Smooth muscle cell (in vitro differentiated cells): ENCODE measurements at regions not wholly inside any gene's neighbourhood (a gene's known extent, or its start where the extent isn't known, plus 50 kb on each side); places are given as distances from the start of the nearest gene placed in this dataset.
A peak's percentile ranks its signal among the peaks of the same experiment; 100 is the strongest.

Experiments
- DNase-seq: peaks from one replicate; lab custom pipeline; 2025; ENCODE audit not compliant: unreplicated experiment; lab: John Stamatoyannopoulos, UW
- H2AFZ ChIP-seq: fragments of 200-600 bp; sonication (generic); 2 replicates; pipeline ENCODE4 v1.6.0; 2016; ENCODE audit warnings: antibody characterized with exemption, low read depth, mild to moderate bottlenecking
- H3F3A ChIP-seq: fragments of 200-600 bp; sonication (generic); 2 replicates; pipeline ENCODE4 v1.6.0; 2017; ENCODE audit warnings: antibody characterized with exemption, low read depth
- H3K27ac ChIP-seq: fragments of 200-600 bp; sonication (generic); 2 replicates; pipeline ENCODE4 v1.5.1; 2016; ENCODE audit warnings: low read depth, mild to moderate bottlenecking
- H3K27me3 ChIP-seq: fragments of 200-600 bp; sonication (generic); 2 replicates; pipeline ENCODE4 v1.6.1; 2016; ENCODE audit warnings: low read depth, mild to moderate bottlenecking
- H3K36me3 ChIP-seq: fragments of 200-600 bp; sonication (generic); 2 replicates; pipeline ENCODE4 v1.5.1; 2016; ENCODE audit warnings: low read depth
- H3K4me1 ChIP-seq: fragments of 200-600 bp; sonication (generic); 2 replicates; pipeline ENCODE4 v1.5.1; 2016; ENCODE audit warnings: low read depth
- H3K4me2 ChIP-seq: fragments of 200-600 bp; sonication (generic); 2 replicates; pipeline ENCODE4 v1.6.0; 2016; ENCODE audit warnings: mild to moderate bottlenecking
- H3K4me3 ChIP-seq: fragments of 200-600 bp; sonication (generic); 2 replicates; pipeline ENCODE4 v1.5.1; 2016; ENCODE audit warnings: mild to moderate bottlenecking
- H3K79me2 ChIP-seq: fragments of 200-600 bp; sonication (generic); 2 replicates; pipeline ENCODE4 v1.6.0; 2016; ENCODE audit warnings: low read depth, mild to moderate bottlenecking
- H3K9ac ChIP-seq: fragments of 200-600 bp; sonication (generic); 2 replicates; pipeline ENCODE4 v1.6.0; 2016; ENCODE audit warnings: low read depth
- H3K9me3 ChIP-seq: fragments of 200-600 bp; sonication (generic); replicated peaks from 2 replicates; pipeline ENCODE4 v1.5.1; 2016; ENCODE audit warnings: low read depth
- H4K20me1 ChIP-seq: fragments of 200-600 bp; sonication (generic); 2 replicates; pipeline ENCODE4 v1.6.0; 2016; ENCODE audit warnings: low read depth
- CTCF ChIP-seq: fragments of 200-600 bp; sonication (generic); IDR thresholded peaks from 2 replicates; pipeline ENCODE4 v1.5.1; 2017; ENCODE audit warnings: borderline replicate concordance, mild to moderate bottlenecking, antibody characterized with exemption; ENCODE audit not compliant: insufficient read depth, poor library complexity, severe bottlenecking
- WGBS: methylation state at CpG from one replicate; pipeline ENCODE4 v1.1.7; 2016; ENCODE audit warnings: low lambda C conversion rate; 5-methylcytosine and 5-hydroxymethylcytosine counted together

DNA sequence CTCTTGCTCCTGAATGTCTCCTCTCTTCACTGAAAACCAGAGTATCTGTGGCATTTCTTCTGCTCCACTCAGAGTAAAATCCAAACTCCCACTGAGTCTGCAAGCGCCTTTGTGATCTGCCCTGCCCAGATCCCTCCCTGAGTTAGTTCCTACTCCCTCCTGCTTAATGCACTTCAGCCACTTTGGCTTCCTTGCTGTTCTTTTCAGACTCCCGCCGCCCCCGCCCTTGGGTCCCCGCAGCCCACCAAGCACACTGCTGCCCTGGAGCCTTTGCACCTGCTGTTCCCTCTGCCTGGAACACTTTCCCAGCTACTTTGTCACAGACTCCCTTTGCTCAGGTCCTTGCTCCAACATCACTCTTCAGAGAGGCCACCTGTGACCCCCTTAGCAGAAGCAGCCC, 127.2 kb upstream of the SLC25A48 start:
- Histone ChIP-seq H3K4me1 (peaks cover 21% of the 10 kb centered on the region), H3K79me2 (no peaks in the 10 kb centered on the region), H3K9me3 (no peaks in the 10 kb centered on the region), H3K27me3 (no peaks in the 10 kb centered on the region), H4K20me1 (no peaks in the 10 kb centered on the region), H3F3A (peaks cover 29% of the 10 kb centered on the region), H3K4me3 (no peak overlapping the region), H3K27ac (no peak overlapping the region), H2AFZ (no peak overlapping the region), H3K36me3 (no peaks in the 10 kb centered on the region), H3K9ac (no peak overlapping the region), H3K4me2 (no peak overlapping the region)
- TF ChIP-seq CTCF: no peak
- 97% methylated on average over 5 of the region's 5 CpGs for WGBS
- no peak for DNase-seq

GRCh38 chr5:135706893-135707292, 127.6 kb upstream of the SLC25A48 start:
- Histone ChIP-seq H3K4me3 (no peak overlapping the region), H3K36me3 (no peaks in the 10 kb centered on the region), H3F3A (peaks cover 29% of the 10 kb centered on the region), H3K27me3 (no peaks in the 10 kb centered on the region), H3K79me2 (no peaks in the 10 kb centered on the region), H3K9me3 (no peaks in the 10 kb centered on the region), H3K9ac (no peak overlapping the region), H3K4me2 (no peak overlapping the region), H2AFZ (no peak overlapping the region), H3K4me1 (peaks cover 21% of the 10 kb centered on the region), H3K27ac (no peak overlapping the region), H4K20me1 (no peaks in the 10 kb centered on the region)
- no peak for TF ChIP-seq CTCF
- 94% methylated on average over 4 of the region's 4 CpGs for WGBS
- DNase-seq: no peak

DNA sequence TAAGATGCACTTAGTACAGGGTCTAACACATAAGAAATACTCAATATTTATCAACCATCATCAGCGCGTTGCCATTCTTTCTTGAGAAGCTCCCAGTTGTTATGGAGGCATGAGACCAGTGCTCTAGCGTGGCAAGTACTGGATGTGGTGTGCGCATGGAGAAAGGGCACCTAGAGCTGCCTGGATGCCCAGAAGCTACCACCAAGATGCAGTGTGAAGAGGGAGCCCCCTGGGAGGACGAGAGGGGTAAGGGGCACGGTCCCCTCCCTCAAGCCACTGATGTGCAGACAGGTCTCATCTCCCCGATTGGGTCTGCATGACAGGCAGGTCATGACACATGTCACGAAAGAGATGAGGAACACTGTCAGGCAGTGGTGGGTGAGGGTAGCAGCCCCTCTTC, 127.7 kb upstream of the CXCL14 start:
- peak overlapping the region; percentile 67 for H3K27ac ChIP-seq
- no peaks in the 10 kb centered on the region for H3K36me3 ChIP-seq
- no peak overlapping the region for H2AFZ ChIP-seq
- H3K27me3 ChIP-seq: no peaks in the 10 kb centered on the region
- no peak overlapping the region for H3K9ac ChIP-seq
- no peaks in the 10 kb centered on the region for H4K20me1 ChIP-seq
- DNase-seq: no peak
- H3K4me2 ChIP-seq: no peak overlapping the region
- H3K4me3 ChIP-seq: no peak overlapping the region
- H3K79me2 ChIP-seq: no peaks in the 10 kb centered on the region
- TF ChIP-seq CTCF: no peak
- 96% methylated on average over 8 of the region's 8 CpGs for WGBS
- peaks cover 21% of the 10 kb centered on the region for H3K4me1 ChIP-seq
- H3K9me3 ChIP-seq: no peaks in the 10 kb centered on the region
- H3F3A ChIP-seq: peaks cover 28% of the 10 kb centered on the region

DNA sequence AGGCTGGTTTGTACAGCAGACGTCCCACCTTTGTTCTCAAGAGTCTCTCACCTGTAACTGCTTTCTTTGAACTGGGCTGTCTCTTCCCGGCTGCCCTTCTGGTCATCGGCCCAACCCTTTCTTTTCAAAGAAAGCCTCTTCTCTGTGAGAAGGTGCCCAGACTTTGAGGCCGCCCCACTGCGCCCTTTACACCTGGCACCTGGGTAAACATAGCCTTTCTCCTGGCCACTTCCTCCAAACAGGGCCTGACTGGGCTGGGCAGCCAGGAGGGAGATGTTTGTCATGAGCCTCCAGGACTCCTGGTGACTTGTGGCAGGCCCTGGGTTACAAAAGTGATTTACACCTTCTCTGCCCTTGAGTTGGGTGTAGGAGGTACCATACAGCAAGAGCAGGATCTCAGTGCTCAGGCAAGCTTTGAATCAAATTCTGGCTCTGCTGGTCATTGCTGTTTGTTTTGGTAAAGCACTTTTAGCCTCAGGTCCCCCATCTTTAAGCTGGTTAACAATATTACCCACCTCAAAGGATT, 127.2 kb upstream of the CXCL14 start:
- H3K79me2 ChIP-seq: no peaks in the 10 kb centered on the region
- no peaks in the 10 kb centered on the region for H3K36me3 ChIP-seq
- H2AFZ ChIP-seq: no peak overlapping the region
- H3F3A ChIP-seq: peaks cover 24% of the 10 kb centered on the region
- no peak overlapping the region for H3K9ac ChIP-seq
- no peak overlapping the region for H3K4me2 ChIP-seq
- no peak for DNase-seq
- no peaks in the 10 kb centered on the region for H4K20me1 ChIP-seq
- H3K4me3 ChIP-seq: no peak overlapping the region
- peak overlapping the region; percentile 67 for H3K27ac ChIP-seq
- WGBS: 60% methylated on average over 5 of the region's 5 CpGs
- no peak for TF ChIP-seq CTCF
- H3K4me1 ChIP-seq: peaks cover 21% of the 10 kb centered on the region
- H3K27me3 ChIP-seq: no peaks in the 10 kb centered on the region
- H3K9me3 ChIP-seq: no peaks in the 10 kb centered on the region
